ENCODE measurements at regions not wholly inside any gene's neighbourhood (a gene's known extent, or its start where the extent isn't known, plus 50 kb on each side); places are given as distances from the start of the nearest gene placed in this dataset.

GRCh38 chr11:16448123-16448717 is 91.9 kb upstream of the SOX6 start:
- Mint-ChIP-seq H3K9me3 (ENCODE audit: unreplicated experiment) (no peaks in the 10 kb centered on the region), H3K36me3 (ENCODE audit: low read depth, unreplicated experiment) (no peaks in the 10 kb centered on the region), H3K4me1 (ENCODE audit: low read depth, unreplicated experiment) (no peaks in the 10 kb centered on the region), H3K4me3 (ENCODE audit: unreplicated experiment) (no peak overlapping the region), H3K27ac (ENCODE audit: unreplicated experiment) (no peak overlapping the region), H3K27me3 (ENCODE audit: low read depth, unreplicated experiment) (no peaks in the 10 kb centered on the region)
- no peaks in the 10 kb centered on the region for H3K9me3 ChIP-seq (ENCODE audit: insufficient read depth, low read depth, low read length)
- no peak overlapping the region for H3K4me3 ChIP-seq (ENCODE audit: insufficient read depth, low read depth, low read length)
- no peaks in the 10 kb centered on the region for H3K36me3 ChIP-seq (ENCODE audit: insufficient read depth, low read length)
- TF ChIP-seq EZH2 (IDR thresholded peaks at IDR 0.05; ENCODE audit: insufficient read depth, low read length) = no peak
- TF ChIP-seq CTCF (IDR thresholded peaks at IDR 0.05; ENCODE audit: insufficient read depth, low read depth, low read length) = no peak
- H2AFZ ChIP-seq (ENCODE audit: low read depth, low read length) = no peak overlapping the region
- no peaks in the 10 kb centered on the region for H3K4me1 ChIP-seq (ENCODE audit: insufficient read depth, low read length)
- H4K20me1 ChIP-seq (ENCODE audit: insufficient read depth, low read length) = no peaks in the 10 kb centered on the region
- H3K4me2 ChIP-seq (ENCODE audit: low read length) = no peak overlapping the region
- no peaks in the 10 kb centered on the region for H3K79me2 ChIP-seq (ENCODE audit: insufficient read depth, low read length)
- H3K27ac ChIP-seq (ENCODE audit: low read depth, low read length) = no peak overlapping the region
- H3K27me3 ChIP-seq (ENCODE audit: insufficient read depth, low read length) = no peaks in the 10 kb centered on the region
- FAIRE-seq (no peak), DNase-seq (ENCODE audit: low read depth) (no peak)
- no peak overlapping the region for H3K9ac ChIP-seq (ENCODE audit: low read length)

GRCh38 chr11:16441461-16441860 is 85.1 kb upstream of the SOX6 start:
- TF ChIP-seq EZH2 (IDR thresholded peaks at IDR 0.05; ENCODE audit: insufficient read depth, low read length) (no peak), CTCF (IDR thresholded peaks at IDR 0.05; ENCODE audit: insufficient read depth, low read depth, low read length) (no peak)
- no peak overlapping the region for H3K27ac Mint-ChIP-seq (ENCODE audit: unreplicated experiment)
- Histone ChIP-seq H3K36me3 (ENCODE audit: insufficient read depth, low read length) (no peaks in the 10 kb centered on the region), H3K4me3 (ENCODE audit: insufficient read depth, low read depth, low read length) (no peak overlapping the region), H2AFZ (ENCODE audit: low read depth, low read length) (no peak overlapping the region), H3K4me2 (ENCODE audit: low read length) (no peak overlapping the region), H4K20me1 (ENCODE audit: insufficient read depth, low read length) (no peaks in the 10 kb centered on the region), H3K4me1 (ENCODE audit: insufficient read depth, low read length) (no peaks in the 10 kb centered on the region), H3K9ac (ENCODE audit: low read length) (no peak overlapping the region), H3K27ac (ENCODE audit: low read depth, low read length) (no peak overlapping the region), H3K9me3 (ENCODE audit: insufficient read depth, low read depth, low read length) (no peaks in the 10 kb centered on the region), H3K79me2 (ENCODE audit: insufficient read depth, low read length) (no peaks in the 10 kb centered on the region), H3K27me3 (ENCODE audit: insufficient read depth, low read length) (no peaks in the 10 kb centered on the region)
- H3K4me1 Mint-ChIP-seq (ENCODE audit: low read depth, unreplicated experiment) = no peaks in the 10 kb centered on the region
- H3K36me3 Mint-ChIP-seq (ENCODE audit: low read depth, unreplicated experiment) = no peaks in the 10 kb centered on the region
- DNase-seq (ENCODE audit: low read depth) (no peak), FAIRE-seq (no peak)
- no peak overlapping the region for H3K4me3 Mint-ChIP-seq (ENCODE audit: unreplicated experiment)
- no peaks in the 10 kb centered on the region for H3K9me3 Mint-ChIP-seq (ENCODE audit: unreplicated experiment)
- no peaks in the 10 kb centered on the region for H3K27me3 Mint-ChIP-seq (ENCODE audit: low read depth, unreplicated experiment)

- H3K4me3 Mint-ChIP-seq (ENCODE audit: unreplicated experiment) = no peak overlapping the region
- TF ChIP-seq EZH2 (IDR thresholded peaks at IDR 0.05; ENCODE audit: insufficient read depth, low read length) (no peak), CTCF (IDR thresholded peaks at IDR 0.05; ENCODE audit: insufficient read depth, low read depth, low read length) (no peak)
- DNase-seq (ENCODE audit: low read depth) = no peak
These were observed 83.8 kb upstream of the SOX6 start for GRCh38 chr11:16440136-16440535.

More at GRCh38 chr11:16440136-16440535, 83.8 kb upstream of the SOX6 start:
- peaks cover 3% of the 10 kb centered on the region for H3K9me3 Mint-ChIP-seq (ENCODE audit: unreplicated experiment)
- H3K36me3 ChIP-seq (ENCODE audit: insufficient read depth, low read length) = no peaks in the 10 kb centered on the region
- no peaks in the 10 kb centered on the region for H3K79me2 ChIP-seq (ENCODE audit: insufficient read depth, low read length)
- no peak overlapping the region for H3K9ac ChIP-seq (ENCODE audit: low read length)
- no peaks in the 10 kb centered on the region for H3K4me1 ChIP-seq (ENCODE audit: insufficient read depth, low read length)
- no peak overlapping the region for H3K4me2 ChIP-seq (ENCODE audit: low read length)
- no peaks in the 10 kb centered on the region for H3K27me3 Mint-ChIP-seq (ENCODE audit: low read depth, unreplicated experiment)
- H3K4me1 Mint-ChIP-seq (ENCODE audit: low read depth, unreplicated experiment) = no peaks in the 10 kb centered on the region
- H3K27ac Mint-ChIP-seq (ENCODE audit: unreplicated experiment) = no peak overlapping the region
- no peaks in the 10 kb centered on the region for H3K27me3 ChIP-seq (ENCODE audit: insufficient read depth, low read length)
- H3K9me3 ChIP-seq (ENCODE audit: insufficient read depth, low read depth, low read length) = no peaks in the 10 kb centered on the region
- FAIRE-seq = no peak
- no peaks in the 10 kb centered on the region for H4K20me1 ChIP-seq (ENCODE audit: insufficient read depth, low read length)
- H3K27ac ChIP-seq (ENCODE audit: low read depth, low read length) = no peak overlapping the region
- no peak overlapping the region for H2AFZ ChIP-seq (ENCODE audit: low read depth, low read length)
- H3K36me3 Mint-ChIP-seq (ENCODE audit: low read depth, unreplicated experiment) = no peaks in the 10 kb centered on the region
- H3K4me3 ChIP-seq (ENCODE audit: insufficient read depth, low read depth, low read length) = no peak overlapping the region

All from astrocyte (in vitro differentiated cells and primary cell).